Activated T-cell treated with anti-CD3 and anti-CD28 coated beads, Interleukin-2, amount 50 U/mL, for 72 hours (primary cell): ENCODE measurements at regions not wholly inside any gene's neighbourhood (a gene's known extent, or its start where the extent isn't known, plus 50 kb on each side); places are given as distances from the start of the nearest gene placed in this dataset.
A peak's percentile ranks its signal among the peaks of the same experiment; 100 is the strongest.

Source experiments
- ATAC-seq, 2 donors: fragments of 150-1000 bp; cut with Tn5 transposase; replicated peaks in 1 of 2; 2 replicates each; pipeline ENCODE4 v1.10.0; 2021; ENCODE audit warnings: moderate library complexity in 2 of 2, mild to moderate bottlenecking in 1 of 2
- DNase-seq, 2 donors: peaks; one replicate each; pipeline ENCODE4 v3.0.0; 2021 to 2022; ENCODE audit warnings: mixed read lengths in 1 of 2
- H3K27ac Mint-ChIP-seq: one replicate; pipeline ENCODE4 v1.8.0; 2022; ENCODE audit warnings: mild to moderate bottlenecking, moderate library complexity, mixed read lengths
- H3K27me3 Mint-ChIP-seq: one replicate; pipeline ENCODE4 v1.8.0; 2022; ENCODE audit warnings: low read depth, mixed read lengths
- H3K36me3 Mint-ChIP-seq, 2 donors: one replicate each; pipeline ENCODE4 v1.8.0; 2022; ENCODE audit warnings: mixed read lengths in 2 of 2, mild to moderate bottlenecking in 1 of 2; ENCODE audit not compliant: insufficient read depth in 2 of 2
- H3K4me1 Mint-ChIP-seq: one replicate; pipeline ENCODE4 v1.8.0; 2022; ENCODE audit warnings: low read depth, mixed read lengths
- H3K4me3 Mint-ChIP-seq, 2 donors: one replicate each; pipeline ENCODE4 v1.8.0; 2022; ENCODE audit warnings: mild to moderate bottlenecking in 2 of 2, mixed read lengths in 2 of 2, moderate library complexity in 2 of 2
- H3K9me3 Mint-ChIP-seq, 2 donors: one replicate each; pipeline ENCODE4 v1.8.0; 2022; ENCODE audit warnings: mixed read lengths in 2 of 2

- Mint-ChIP-seq H3K27ac (no peak overlapping the region), H3K4me3 (no peak overlapping the region), H3K4me1 (peaks cover 25% of the 10 kb centered on the region), H3K27me3 (peaks cover 16% of the 10 kb centered on the region), H3K36me3 (no peaks in the 10 kb centered on the region), H3K9me3 (peaks cover 2 to 5% of the 10 kb centered on the region in 2 donors)
- DNase-seq (no peak), ATAC-seq (no peak)
Observed at GRCh38 chr2:217108086-217108485, 248.2 kb upstream of the TNP1 start.

- Mint-ChIP-seq H3K4me3 (no peak overlapping the region), H3K27ac (no peak overlapping the region), H3K9me3 (peaks cover 2 to 5% of the 10 kb centered on the region in 2 donors), H3K4me1 (peaks cover 25% of the 10 kb centered on the region), H3K36me3 (no peaks in the 10 kb centered on the region), H3K27me3 (peaks cover 17% of the 10 kb centered on the region)
- ATAC-seq (no peak), DNase-seq (no peak)
Observed at GRCh38 chr2:217107480-217107879, 247.6 kb upstream of the TNP1 start.

DNA sequence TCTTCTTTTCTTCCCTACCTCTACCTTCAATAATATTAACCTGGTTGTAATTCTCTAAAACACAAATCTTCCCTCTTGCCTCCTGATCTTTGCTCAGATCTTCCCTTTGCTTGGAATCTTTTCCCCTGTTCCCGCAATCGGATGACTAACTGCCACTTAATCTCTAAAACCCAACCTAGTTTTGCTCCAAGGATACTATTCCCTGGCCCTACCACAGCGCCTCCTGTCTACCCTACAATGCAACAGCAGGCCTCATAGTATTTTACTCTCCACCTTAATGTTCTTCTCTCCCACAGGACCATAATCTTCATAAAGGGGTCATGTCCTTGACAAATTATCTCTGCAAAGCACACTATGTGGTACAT, 246.8 kb upstream of the TNP1 start:
- H3K4me1 Mint-ChIP-seq = peaks cover 25% of the 10 kb centered on the region
- peaks cover 26% of the 10 kb centered on the region for H3K27me3 Mint-ChIP-seq
- DNase-seq = no peak
- no peak overlapping the region for H3K27ac Mint-ChIP-seq
- no peaks in the 10 kb centered on the region for H3K36me3 Mint-ChIP-seq
- ATAC-seq = no peak
- H3K9me3 Mint-ChIP-seq = peaks cover 2 to 5% of the 10 kb centered on the region in 2 donors
- no peak overlapping the region for H3K4me3 Mint-ChIP-seq

GRCh38 chr2:217105733-217106649, 246.1 kb upstream of the TNP1 start:
- Mint-ChIP-seq H3K4me1 (peaks cover 25% of the 10 kb centered on the region), H3K27me3 (peaks cover 27% of the 10 kb centered on the region), H3K9me3 (peaks cover 2 to 5% of the 10 kb centered on the region in 2 donors), H3K27ac (no peak overlapping the region), H3K36me3 (no peaks in the 10 kb centered on the region), H3K4me3 (no peak overlapping the region)
- peak; percentile 86 to 90 for ATAC-seq
- DNase-seq = peak in 1 of 2 donors; percentile 7

- peaks cover 11% of the 10 kb centered on the region for H3K27me3 Mint-ChIP-seq
- ATAC-seq (no peak), DNase-seq (no peak)
- peaks cover 25% of the 10 kb centered on the region for H3K4me1 Mint-ChIP-seq
- H3K9me3 Mint-ChIP-seq = peaks cover 0 to 3% of the 10 kb centered on the region in 2 donors
- H3K4me3 Mint-ChIP-seq = no peak overlapping the region
- no peaks in the 10 kb centered on the region for H3K36me3 Mint-ChIP-seq
- H3K27ac Mint-ChIP-seq = peak overlapping the region; percentile 40
Observed at GRCh38 chr2:217103752-217104545, 244.1 kb upstream of the TNP1 start.

DNA sequence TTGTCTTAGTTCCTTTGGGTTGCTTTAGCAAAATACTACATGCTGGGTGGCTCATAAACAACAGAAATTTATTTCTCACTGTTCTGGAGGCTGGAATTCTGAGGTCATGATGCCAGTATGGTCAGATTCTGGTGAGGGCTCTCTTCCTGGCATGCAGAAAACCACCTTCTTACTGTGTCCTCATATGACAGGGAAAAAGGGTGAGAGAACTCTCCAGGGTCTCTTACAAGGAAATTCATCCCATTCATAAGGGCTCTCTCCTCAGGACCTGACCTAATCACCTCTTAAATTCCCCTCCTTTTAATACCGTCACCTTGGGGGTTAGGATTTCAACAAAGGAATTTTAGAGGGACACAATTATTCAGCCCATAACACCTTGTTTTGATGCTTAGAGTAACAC, 243.1 kb upstream of the TNP1 start:
- DNase-seq (no peak), ATAC-seq (no peak)
- peaks cover 0 to 3% of the 10 kb centered on the region in 2 donors for H3K9me3 Mint-ChIP-seq
- peaks cover 19% of the 10 kb centered on the region for H3K4me1 Mint-ChIP-seq
- no peak overlapping the region for H3K4me3 Mint-ChIP-seq
- H3K27ac Mint-ChIP-seq = no peak overlapping the region
- H3K36me3 Mint-ChIP-seq = no peaks in the 10 kb centered on the region
- peaks cover 11% of the 10 kb centered on the region for H3K27me3 Mint-ChIP-seq

DNA sequence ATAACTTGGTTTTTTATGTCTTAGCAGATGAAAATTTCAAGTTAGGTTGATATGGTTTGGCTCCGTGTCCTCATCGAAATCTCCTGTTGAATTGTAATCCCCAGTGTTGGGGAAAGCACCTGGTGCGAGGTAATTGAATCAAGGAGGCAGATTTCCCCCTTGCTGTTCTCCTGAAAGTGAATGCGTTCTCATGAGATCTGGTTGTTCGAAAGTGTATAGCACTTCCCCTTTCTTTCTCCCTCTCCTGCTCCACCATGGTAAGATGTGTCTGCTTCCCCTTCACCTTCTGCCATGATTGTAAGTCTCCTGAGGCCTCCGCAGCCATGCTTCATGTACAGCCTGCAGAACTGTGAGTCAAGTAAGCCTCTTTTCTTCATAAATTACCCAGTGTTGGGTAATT, 242.1 kb upstream of the TNP1 start:
- peaks cover 0 to 3% of the 10 kb centered on the region in 2 donors for H3K9me3 Mint-ChIP-seq
- ATAC-seq (no peak), DNase-seq (no peak)

DNA sequence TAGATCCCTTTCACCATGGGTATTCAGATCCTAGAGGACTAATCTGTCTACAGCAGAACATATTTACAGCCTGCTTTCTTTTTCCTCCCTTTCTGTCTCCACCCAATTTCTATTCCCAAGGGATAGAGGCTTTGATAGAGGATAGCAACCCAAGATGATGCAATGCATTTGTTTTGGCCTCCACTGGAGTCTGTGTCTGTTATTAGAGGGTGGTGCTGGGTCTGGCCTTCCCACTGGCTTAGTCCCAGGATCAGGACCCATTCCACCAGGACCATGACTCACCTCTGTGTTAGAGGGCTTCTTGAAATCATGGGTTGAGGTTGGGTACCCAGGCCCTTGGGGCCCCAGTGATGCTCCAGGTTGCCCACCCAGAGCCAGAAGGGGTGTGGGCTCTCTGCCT, 239.7 kb upstream of the TNP1 start:
- H3K4me3 Mint-ChIP-seq = no peak overlapping the region
- ATAC-seq = no peak

More for the DNA sequence above, 242.1 kb upstream of the TNP1 start:
- no peaks in the 10 kb centered on the region for H3K36me3 Mint-ChIP-seq
- peaks cover 19% of the 10 kb centered on the region for H3K4me1 Mint-ChIP-seq
- no peak overlapping the region for H3K27ac Mint-ChIP-seq
- H3K4me3 Mint-ChIP-seq = no peak overlapping the region
- H3K27me3 Mint-ChIP-seq = peaks cover 13% of the 10 kb centered on the region

DNA sequence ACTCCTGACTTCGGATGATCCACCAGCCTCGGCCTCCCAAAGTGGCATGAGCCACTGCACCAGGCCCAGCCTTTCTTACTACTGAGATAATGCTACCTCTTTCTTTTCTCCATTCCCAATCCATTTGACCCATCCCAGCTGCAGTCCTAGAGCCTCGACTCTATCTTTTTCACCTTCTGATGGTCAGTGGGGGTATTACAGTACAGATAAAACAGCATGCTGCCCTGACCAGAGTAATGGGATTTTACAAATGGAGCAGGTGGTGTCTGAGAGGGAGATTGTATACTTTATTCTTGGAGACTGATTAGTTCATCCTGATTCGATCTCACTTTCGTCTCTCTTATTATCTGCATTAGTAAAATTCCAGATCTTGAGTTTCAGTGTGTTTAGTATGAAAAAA, 238.6 kb upstream of the TNP1 start:
- no peak for ATAC-seq
- no peak for DNase-seq
- Mint-ChIP-seq H3K36me3 (no peaks in the 10 kb centered on the region), H3K4me3 (no peak overlapping the region), H3K4me1 (peaks cover 15% of the 10 kb centered on the region), H3K9me3 (no peaks in the 10 kb centered on the region), H3K27me3 (peaks cover 22% of the 10 kb centered on the region), H3K27ac (no peak overlapping the region)

More for the DNA sequence above, 239.7 kb upstream of the TNP1 start:
- no peak for DNase-seq
- Mint-ChIP-seq H3K9me3 (no peaks in the 10 kb centered on the region), H3K27me3 (peaks cover 22% of the 10 kb centered on the region), H3K36me3 (no peaks in the 10 kb centered on the region), H3K27ac (no peak overlapping the region), H3K4me1 (peaks cover 15% of the 10 kb centered on the region)

- DNase-seq = no peak
- no peaks in the 10 kb centered on the region for H3K36me3 Mint-ChIP-seq
- H3K4me3 Mint-ChIP-seq = no peak overlapping the region
- no peak overlapping the region for H3K27ac Mint-ChIP-seq
- H3K9me3 Mint-ChIP-seq = no peaks in the 10 kb centered on the region
- H3K4me1 Mint-ChIP-seq = peaks cover 15% of the 10 kb centered on the region
- peaks cover 19% of the 10 kb centered on the region for H3K27me3 Mint-ChIP-seq
- ATAC-seq = no peak
Observed at GRCh38 chr2:217097346-217097745, 237.5 kb upstream of the TNP1 start.

- no peak overlapping the region for H3K4me3 Mint-ChIP-seq
- peaks cover 22% of the 10 kb centered on the region for H3K4me1 Mint-ChIP-seq
- no peaks in the 10 kb centered on the region for H3K9me3 Mint-ChIP-seq
- H3K27ac Mint-ChIP-seq = no peak overlapping the region
- H3K36me3 Mint-ChIP-seq = no peaks in the 10 kb centered on the region
- DNase-seq = no peak
- no peak for ATAC-seq
- peaks cover 18% of the 10 kb centered on the region for H3K27me3 Mint-ChIP-seq
Observed at GRCh38 chr2:217096474-217097225, 236.8 kb upstream of the TNP1 start.

DNA sequence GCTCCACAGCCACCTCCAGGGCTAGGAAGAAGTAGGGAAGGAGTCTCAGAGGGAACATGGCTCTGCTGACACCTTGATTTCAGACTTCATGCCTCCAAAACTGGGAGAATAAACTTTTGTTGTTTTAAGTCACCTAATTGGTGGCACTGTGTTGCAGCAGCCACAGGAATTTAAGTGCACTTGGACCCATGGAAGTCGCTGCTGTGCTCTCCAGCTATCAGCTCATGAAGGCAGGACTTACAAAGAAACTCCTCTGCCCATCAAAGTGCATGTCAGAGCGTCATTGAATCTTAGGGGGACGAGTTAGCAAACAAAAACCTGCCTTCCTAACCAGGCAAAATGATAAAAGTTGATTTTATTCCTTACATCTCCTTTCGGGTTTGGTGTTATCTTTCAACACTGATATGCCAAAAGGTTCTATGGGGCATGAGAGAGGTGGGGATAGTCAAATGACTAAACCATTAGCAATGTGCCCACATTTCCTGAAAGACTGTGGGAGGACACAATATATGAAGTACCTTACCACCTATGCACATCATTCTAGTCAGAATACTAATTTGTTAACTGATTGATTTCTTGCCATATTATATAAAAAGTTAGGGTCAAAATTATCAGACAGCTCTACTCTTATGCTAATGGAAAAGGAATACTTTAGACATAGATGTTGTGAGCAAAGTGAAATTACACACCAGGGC, 235.8 kb upstream of the TNP1 start:
- no peak overlapping the region for H3K27ac Mint-ChIP-seq
- no peak for DNase-seq

More for the DNA sequence above, 235.8 kb upstream of the TNP1 start:
- Mint-ChIP-seq H3K9me3 (no peaks in the 10 kb centered on the region), H3K27me3 (peaks cover 17% of the 10 kb centered on the region), H3K4me3 (no peak overlapping the region), H3K36me3 (no peaks in the 10 kb centered on the region), H3K4me1 (peaks cover 32% of the 10 kb centered on the region)
- peak; percentile 66 to 73 for ATAC-seq
